LNCAP (cell line): ENCODE measurements at regions not wholly inside any gene's neighbourhood (a gene's known extent, or its start where the extent isn't known, plus 50 kb on each side); places are given as distances from the start of the nearest gene placed in this dataset.

Experiments
- CTCF ChIP-seq: fragments of 450-650 bp; IDR thresholded peaks from 2 replicates; pipeline ENCODE4 v1.5.1; 2017; ENCODE audit warnings: mild to moderate bottlenecking

- TF ChIP-seq CTCF, result no peak
Observed at GRCh38 chr12:69007101-69007854, 74.3 kb upstream of the CPM start.

GRCh38 chr12:69007855-69008351 is 74.9 kb upstream of the CPM start:
- TF ChIP-seq CTCF, result no peak

GRCh38 chr12:69008520-69008919 is 75.5 kb upstream of the CPM start:
- TF ChIP-seq CTCF, result no peak

- TF ChIP-seq CTCF, result no peak
Observed at GRCh38 chr12:69014047-69014446, 81.1 kb upstream of the CPM start.

- no peak for TF ChIP-seq CTCF
Observed at GRCh38 chr12:69015017-69015416, 82.0 kb upstream of the CPM start.

GRCh38 chr12:69015831-69016230 is 82.9 kb upstream of the CPM start:
- no peak for TF ChIP-seq CTCF

- TF ChIP-seq CTCF, result no peak
Observed at GRCh38 chr12:69019082-69019481, 86.1 kb upstream of the CPM start.
